ENCODE measurements at regions not wholly inside any gene's neighbourhood (a gene's known extent, or its start where the extent isn't known, plus 50 kb on each side); places are given as distances from the start of the nearest gene placed in this dataset.

GRCh38 chr3:187618722-187619121, 51.5 kb downstream of the SST start:
- TF ChIP-seq POLR2AphosphoS5 (IDR thresholded peaks at IDR 0.05) (no peak), EP300 (IDR thresholded peaks at IDR 0.05) (no peak), POLR2A (IDR thresholded peaks at IDR 0.05) (no peak), CTCF (IDR thresholded peaks at IDR 0.05) (no peak)
- no peaks in the 10 kb centered on the region for H3K36me3 ChIP-seq
- no peak for DNase-seq (ENCODE audit: low spot score in 2 of 2)
- WGBS = 55% methylated on average over 3 of the region's 3 CpGs
- H3K4me3 ChIP-seq = no peak overlapping the region
- H3K27me3 ChIP-seq = peaks cover 5% of the 10 kb centered on the region
- H3K27ac ChIP-seq = no peak overlapping the region
- no peaks in the 10 kb centered on the region for H3K4me1 ChIP-seq
- H3K9me3 ChIP-seq = no peaks in the 10 kb centered on the region

- no peak for TF ChIP-seq POLR2A (IDR thresholded peaks at IDR 0.05)
- no peak for TF ChIP-seq CTCF (IDR thresholded peaks at IDR 0.05)
- Histone ChIP-seq H3K4me3 (no peak overlapping the region), H3K27ac (no peak overlapping the region), H3K36me3 (no peaks in the 10 kb centered on the region), H3K9me3 (no peaks in the 10 kb centered on the region), H3K27me3 (no peaks in the 10 kb centered on the region), H3K4me1 (no peaks in the 10 kb centered on the region)
- 86% methylated on average over 8 of the region's 8 CpGs for WGBS
- DNase-seq (ENCODE audit: low spot score in 2 of 2) = no peak
Observed at GRCh38 chr3:187617213-187617612, 53.0 kb downstream of the SST start.

- TF ChIP-seq EP300 (IDR thresholded peaks at IDR 0.05) (no peak), CTCF (IDR thresholded peaks at IDR 0.05) (peak in 1 of 2 donors; percentile 44)
- WGBS = 62% methylated on average over 4 of the region's 4 CpGs
- DNase-seq (ENCODE audit: low spot score in 2 of 2) = no peak
Observed at GRCh38 chr3:187616307-187616972, 53.8 kb downstream of the SST start.

GRCh38 chr3:187615630-187616029, 54.6 kb downstream of the SST start:
- no peak overlapping the region for H3K4me3 ChIP-seq
- H3K27ac ChIP-seq = no peak overlapping the region
- H3K9me3 ChIP-seq = no peaks in the 10 kb centered on the region
- H3K27me3 ChIP-seq = no peaks in the 10 kb centered on the region
- no peak for DNase-seq (ENCODE audit: low spot score in 2 of 2)
- H3K4me1 ChIP-seq = peaks cover 8% of the 10 kb centered on the region
- no peak for TF ChIP-seq EP300 (IDR thresholded peaks at IDR 0.05)
- TF ChIP-seq POLR2A (IDR thresholded peaks at IDR 0.05) = no peak
- no peak for TF ChIP-seq POLR2AphosphoS5 (IDR thresholded peaks at IDR 0.05)
- no peak for TF ChIP-seq CTCF (IDR thresholded peaks at IDR 0.05)
- 69% methylated on average over 3 of the region's 3 CpGs for WGBS
- H3K36me3 ChIP-seq = no peaks in the 10 kb centered on the region

More at GRCh38 chr3:187616307-187616972, 53.8 kb downstream of the SST start:
- H3K27me3 ChIP-seq = no peaks in the 10 kb centered on the region
- H3K9me3 ChIP-seq = no peaks in the 10 kb centered on the region
- H3K36me3 ChIP-seq = no peaks in the 10 kb centered on the region
- no peak overlapping the region for H3K27ac ChIP-seq
- H3K4me3 ChIP-seq = no peak overlapping the region
- peaks cover 2% of the 10 kb centered on the region for H3K4me1 ChIP-seq

GRCh38 chr3:187612656-187613055, 57.5 kb downstream of the SST start:
- Histone ChIP-seq H3K4me1 (peaks cover 8% of the 10 kb centered on the region), H3K36me3 (no peaks in the 10 kb centered on the region), H3K9me3 (no peaks in the 10 kb centered on the region), H3K27me3 (peaks cover 4% of the 10 kb centered on the region), H3K4me3 (no peak overlapping the region), H3K27ac (no peak overlapping the region)
- 31% methylated on average over 1 of the region's 1 CpG for whole genome bisulfite sequencing
- TF ChIP-seq EP300 (IDR thresholded peaks at IDR 0.05) (no peak), POLR2A (IDR thresholded peaks at IDR 0.05) (no peak), POLR2AphosphoS5 (IDR thresholded peaks at IDR 0.05) (no peak), CTCF (IDR thresholded peaks at IDR 0.05) (no peak)
- DNase-seq (ENCODE audit: low spot score in 2 of 2) = no peak

All from suprapubic skin (tissue), 4 donors.